Sciatic nerve (tissue), 2 donors: ENCODE measurements at regions not wholly inside any gene's neighbourhood (a gene's known extent, or its start where the extent isn't known, plus 50 kb on each side); places are given as distances from the start of the nearest gene placed in this dataset.
"Not testable (repeated sequence)": the region's sequence is repeated elsewhere in the genome, so short reads cannot be mapped to it uniquely, and the experiment has no call there.

ENCODE experiments used
- ATAC-seq: fragments of 200-7000 bp; cut with Tn5 transposase; one replicate; pipeline ENCODE4 v1.9.1; 2020; ENCODE audit warnings: mild to moderate bottlenecking, moderate library complexity
- DNase-seq: peaks from one replicate; pipeline ENCODE4 v3.0.0-alpha.2; 2020; ENCODE audit warnings: low spot score
- intact Hi-C: fragments of 100-400 bp; cut with DNase I; formaldehyde crosslinking; loops from one replicate; pipeline ENCODE4 v1.14.2; 2022
- donor health status: DM: no; HTN: no; CAD: no.
- donor health status: DM: no; HTN: no; CAD: no.

GRCh38 chr2:163155925-163156324 lies 317.4 kb upstream of the KCNH7 start:
- ATAC-seq (no peak), DNase-seq (no peak)
- intact Hi-C loops = no loop called here

- intact Hi-C loops = no loop called here
- DNase-seq (no peak), ATAC-seq (no peak)
Measured at GRCh38 chr2:163155279-163155883, 316.8 kb upstream of the KCNH7 start.

- DNase-seq (no peak), ATAC-seq (no peak)
- intact Hi-C loops = no loop called here
Measured at GRCh38 chr2:163142618-163143017, 304.1 kb upstream of the KCNH7 start.

- intact Hi-C loops = no loop called here
- ATAC-seq = no peak
Measured at GRCh38 chr2:163138947-163139346, 300.4 kb upstream of the KCNH7 start.

GRCh38 chr2:163135256-163135655 lies 296.7 kb upstream of the KCNH7 start:
- intact Hi-C loops = no loop called here
- no peak for DNase-seq

More at GRCh38 chr2:163138947-163139346, 300.4 kb upstream of the KCNH7 start:
- no peak for DNase-seq

GRCh38 chr2:163133602-163134001 lies 295.0 kb upstream of the KCNH7 start:
- DNase-seq = no peak
- intact Hi-C loops = no loop called here
- ATAC-seq = no peak

More at GRCh38 chr2:163135256-163135655, 296.7 kb upstream of the KCNH7 start:
- ATAC-seq = no peak

GRCh38 chr2:163132850-163133249 lies 294.3 kb upstream of the KCNH7 start:
- DNase-seq (no peak), ATAC-seq (no peak)
- intact Hi-C loops = no loop called here

- ATAC-seq, intact Hi-C loops, DNase-seq: not testable (repeated sequence)
Measured at GRCh38 chr2:163132207-163132606, 293.6 kb upstream of the KCNH7 start.

- intact Hi-C loops = no loop called here
- DNase-seq (no peak), ATAC-seq (no peak)
Measured at GRCh38 chr2:163123526-163123925, 285.0 kb upstream of the KCNH7 start.

GRCh38 chr2:163122257-163122656 lies 283.7 kb upstream of the KCNH7 start:
- no peak for ATAC-seq

GRCh38 chr2:163121483-163121882 lies 282.9 kb upstream of the KCNH7 start:
- DNase-seq (no peak), ATAC-seq (no peak)
- intact Hi-C loops = no loop called here

More at GRCh38 chr2:163122257-163122656, 283.7 kb upstream of the KCNH7 start:
- intact Hi-C loops = no loop called here
- no peak for DNase-seq

GRCh38 chr2:163119966-163120365 lies 281.4 kb upstream of the KCNH7 start:
- DNase-seq (no peak), ATAC-seq (no peak)

GRCh38 chr2:163086940-163087339 lies 248.4 kb upstream of the KCNH7 start:
- intact Hi-C loops = no loop called here
- DNase-seq = no peak
- ATAC-seq = no peak

More at GRCh38 chr2:163119966-163120365, 281.4 kb upstream of the KCNH7 start:
- intact Hi-C loops = no loop called here

- ATAC-seq, DNase-seq, intact Hi-C loops: not testable (repeated sequence)
Measured at GRCh38 chr2:163085366-163086024, 246.9 kb upstream of the KCNH7 start.

- intact Hi-C loops = no loop called here
Measured at GRCh38 chr2:163081754-163082153, 243.2 kb upstream of the KCNH7 start.

GRCh38 chr2:163077241-163077640 lies 238.7 kb upstream of the KCNH7 start:
- DNase-seq = no peak
- intact Hi-C loops = no loop called here
- no peak for ATAC-seq

More at GRCh38 chr2:163081754-163082153, 243.2 kb upstream of the KCNH7 start:
- no peak for ATAC-seq
- no peak for DNase-seq

- ATAC-seq = no peak
- intact Hi-C loops = no loop called here
Measured at GRCh38 chr2:163066085-163066484, 227.5 kb upstream of the KCNH7 start.

GRCh38 chr2:163062524-163062923 lies 224.0 kb upstream of the KCNH7 start:
- ATAC-seq = no peak
- intact Hi-C loops = no loop called here
- no peak for DNase-seq

More at GRCh38 chr2:163066085-163066484, 227.5 kb upstream of the KCNH7 start:
- DNase-seq = no peak

- intact Hi-C loops = no loop called here
- ATAC-seq = no peak
- DNase-seq = no peak
Measured at GRCh38 chr2:163046615-163047014, 208.0 kb upstream of the KCNH7 start.

GRCh38 chr2:163045830-163046229 lies 207.3 kb upstream of the KCNH7 start:
- no peak for DNase-seq
- intact Hi-C loops = no loop called here
- no peak for ATAC-seq

GRCh38 chr2:163044114-163044513 lies 205.5 kb upstream of the KCNH7 start:
- DNase-seq (no peak), ATAC-seq (no peak)
- intact Hi-C loops = no loop called here
